ENCODE measurements at regions not wholly inside any gene's neighbourhood (a gene's known extent, or its start where the extent isn't known, plus 50 kb on each side); places are given as distances from the start of the nearest gene placed in this dataset.

DNA sequence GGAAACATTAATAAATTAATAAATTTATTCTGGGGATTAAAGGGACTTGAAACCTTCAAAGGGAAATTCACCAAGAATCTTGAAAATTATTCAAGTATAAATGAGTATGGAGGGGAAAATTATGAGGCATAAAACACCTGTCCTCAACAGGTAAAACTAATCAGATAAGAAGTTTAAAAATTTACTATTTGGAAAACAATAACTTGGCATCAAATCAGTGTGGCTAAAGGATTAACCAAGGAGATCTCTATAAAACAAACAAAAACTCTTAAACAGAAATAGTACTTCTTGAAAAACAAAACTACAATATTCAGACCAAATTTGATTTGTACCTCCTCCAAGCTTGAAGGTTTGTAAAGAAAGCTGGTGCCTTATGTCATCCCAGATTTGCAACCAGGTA, 66.4 kb upstream of the ZNF804B start:
- TF ChIP-seq, protein P1, sequence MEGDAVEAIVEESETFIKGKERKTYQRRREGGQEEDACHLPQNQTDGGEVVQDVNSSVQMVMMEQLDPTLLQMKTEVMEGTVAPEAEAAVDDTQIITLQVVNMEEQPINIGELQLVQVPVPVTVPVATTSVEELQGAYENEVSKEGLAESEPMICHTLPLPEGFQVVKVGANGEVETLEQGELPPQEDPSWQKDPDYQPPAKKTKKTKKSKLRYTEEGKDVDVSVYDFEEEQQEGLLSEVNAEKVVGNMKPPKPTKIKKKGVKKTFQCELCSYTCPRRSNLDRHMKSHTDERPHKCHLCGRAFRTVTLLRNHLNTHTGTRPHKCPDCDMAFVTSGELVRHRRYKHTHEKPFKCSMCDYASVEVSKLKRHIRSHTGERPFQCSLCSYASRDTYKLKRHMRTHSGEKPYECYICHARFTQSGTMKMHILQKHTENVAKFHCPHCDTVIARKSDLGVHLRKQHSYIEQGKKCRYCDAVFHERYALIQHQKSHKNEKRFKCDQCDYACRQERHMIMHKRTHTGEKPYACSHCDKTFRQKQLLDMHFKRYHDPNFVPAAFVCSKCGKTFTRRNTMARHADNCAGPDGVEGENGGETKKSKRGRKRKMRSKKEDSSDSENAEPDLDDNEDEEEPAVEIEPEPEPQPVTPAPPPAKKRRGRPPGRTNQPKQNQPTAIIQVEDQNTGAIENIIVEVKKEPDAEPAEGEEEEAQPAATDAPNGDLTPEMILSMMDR (conservative IDR thresholded peaks at IDR 0.05; ENCODE audit: low read depth, low read length), result no peak
- TF ChIP-seq EZH2 (IDR thresholded peaks at IDR 0.05; ENCODE audit: low read length, unreplicated experiment) (no peak), EZH2phosphoT487 (IDR thresholded peaks at IDR 0.05; ENCODE audit: borderline replicate concordance, low read length) (no peak)
